ENCODE measurements at regions not wholly inside any gene's neighbourhood (a gene's known extent, or its start where the extent isn't known, plus 50 kb on each side); places are given as distances from the start of the nearest gene placed in this dataset.
"Not testable (repeated sequence)": the region's sequence is repeated elsewhere in the genome, so short reads cannot be mapped to it uniquely, and the experiment has no call there.

- DNase-seq (ENCODE audit: low read depth in 2 of 2), result no peak
These were observed 1240.5 kb downstream of the UQCRFS1 start for GRCh38 chr19:27972291-27973040.

GRCh38 chr19:27971869-27972268 lies 1241.1 kb downstream of the UQCRFS1 start:
- DNase-seq (ENCODE audit: low read depth in 2 of 2), result no peak

- no peak for DNase-seq (ENCODE audit: low read depth in 2 of 2)
These were observed 1241.9 kb downstream of the UQCRFS1 start for GRCh38 chr19:27971071-27971470.

GRCh38 chr19:27966390-27966816 lies 1246.5 kb downstream of the UQCRFS1 start:
- no peak for DNase-seq (ENCODE audit: low read depth in 2 of 2)

GRCh38 chr19:27964185-27964584 lies 1248.8 kb downstream of the UQCRFS1 start:
- no peak for DNase-seq (ENCODE audit: low read depth in 2 of 2)

- no peak for DNase-seq (ENCODE audit: low read depth in 2 of 2)
These were observed 1250.7 kb downstream of the UQCRFS1 start for GRCh38 chr19:27962264-27962663.

GRCh38 chr19:27955485-27956480 lies 1257.2 kb downstream of the UQCRFS1 start:
- no peak for DNase-seq (ENCODE audit: low read depth in 2 of 2)

- not testable (repeated sequence) for DNase-seq (ENCODE audit: low read depth in 2 of 2)
These were observed 1270.3 kb downstream of the UQCRFS1 start for GRCh38 chr19:27942607-27943006.

GRCh38 chr19:27936139-27936538 lies 1276.8 kb downstream of the UQCRFS1 start:
- no peak for DNase-seq (ENCODE audit: low read depth in 2 of 2)

- no peak for DNase-seq (ENCODE audit: low read depth in 2 of 2)
These were observed 1277.3 kb downstream of the UQCRFS1 start for GRCh38 chr19:27935669-27936068.

- DNase-seq (ENCODE audit: low read depth in 2 of 2), result no peak
These were observed 1283.6 kb downstream of the UQCRFS1 start for GRCh38 chr19:27929399-27929798.

GRCh38 chr19:27925202-27925601 lies 1287.7 kb downstream of the UQCRFS1 start:
- DNase-seq (ENCODE audit: low read depth in 2 of 2), result no peak

- no peak for DNase-seq (ENCODE audit: low read depth in 2 of 2)
These were observed 1290.0 kb downstream of the UQCRFS1 start for GRCh38 chr19:27922970-27923369.

- no peak for DNase-seq (ENCODE audit: low read depth in 2 of 2)
These were observed 1292.2 kb downstream of the UQCRFS1 start for GRCh38 chr19:27920774-27921173.

- no peak for DNase-seq (ENCODE audit: low read depth in 2 of 2)
These were observed 1294.1 kb downstream of the UQCRFS1 start for GRCh38 chr19:27918818-27919217.

- DNase-seq (ENCODE audit: low read depth in 2 of 2), result no peak
These were observed 1301.6 kb downstream of the UQCRFS1 start for GRCh38 chr19:27911122-27911898.

- DNase-seq (ENCODE audit: low read depth in 2 of 2), result no peak
These were observed 1303.1 kb downstream of the UQCRFS1 start for GRCh38 chr19:27909861-27910260.

GRCh38 chr19:27909185-27909840 lies 1303.6 kb downstream of the UQCRFS1 start:
- no peak for DNase-seq (ENCODE audit: low read depth in 2 of 2)

GRCh38 chr19:27906081-27906480 lies 1306.9 kb downstream of the UQCRFS1 start:
- no peak for DNase-seq (ENCODE audit: low read depth in 2 of 2)

GRCh38 chr19:27905074-27905473 lies 1307.9 kb downstream of the UQCRFS1 start:
- no peak for DNase-seq (ENCODE audit: low read depth in 2 of 2)

GRCh38 chr19:27901078-27901477 lies 1311.9 kb downstream of the UQCRFS1 start:
- no peak for DNase-seq (ENCODE audit: low read depth in 2 of 2)
